IMR-90 (cell line): ENCODE measurements at regions not wholly inside any gene's neighbourhood (a gene's known extent, or its start where the extent isn't known, plus 50 kb on each side); places are given as distances from the start of the nearest gene placed in this dataset.

ENCODE experiments used
- ATAC-seq: fragments of 200-7000 bp; cut with Tn5 transposase; 2 replicates; pipeline ENCODE4 v1.9.1; 2020; ENCODE audit warnings: low read depth, mild to moderate bottlenecking, moderate library complexity
- BruUV-seq: library from RNA; stranded (reverse); fragments of 400-500 nt; replicated peaks from 2 replicates; lab custom pipeline; 2021; lab: Mats Ljungman, UMichigan
- CTCF ChIA-PET: fragments of 300-600 bp; formaldehyde crosslinking; extraction: SDS; loops from one replicate; lab custom pipeline; 2021; ENCODE audit warnings: antibody characterized with exemption; lab: Yijun Ruan, JAX
- POLR2A ChIA-PET: fragments of 300-600 bp; sonication (Branson Sonifier 250); formaldehyde crosslinking; loops from one replicate; lab custom pipeline; 2022; ENCODE audit warnings: antibody characterized with exemption; ENCODE audit not compliant: unreplicated experiment; lab: Charles Lee
- DNase-seq: peaks from one replicate; pipeline ENCODE4 v3.0.0; 2013
- H2AFZ ChIP-seq: replicated peaks from 2 replicates; pipeline ENCODE3; 2013; ENCODE audit warnings: low read length, mild to moderate bottlenecking; ENCODE audit not compliant: poor library complexity
- H2AK5ac ChIP-seq: 2 replicates; pipeline ENCODE4 v1.6.1; 2013; ENCODE audit warnings: low read depth, low read length, inconsistent platforms
- H2AK9ac ChIP-seq: replicated peaks from 2 replicates; pipeline ENCODE3; 2013; ENCODE audit warnings: mild to moderate bottlenecking, low read depth, low read length, moderate library complexity; ENCODE audit not compliant: poor library complexity
- H2BK120ac ChIP-seq: 2 replicates; pipeline ENCODE4 v1.6.1; 2013; ENCODE audit warnings: low read depth, low read length, inconsistent platforms
- H2BK15ac ChIP-seq: 3 replicates; pipeline ENCODE4 v1.6.1; 2013; ENCODE audit warnings: low read depth, low read length, inconsistent platforms
- H2BK20ac ChIP-seq: 2 replicates; pipeline ENCODE4 v1.6.1; 2013; ENCODE audit warnings: low read depth, mild to moderate bottlenecking, inconsistent platforms, low read length, moderate library complexity
- H2BK5ac ChIP-seq: 2 replicates; pipeline ENCODE4 v1.6.1; 2013; ENCODE audit warnings: mild to moderate bottlenecking, low read depth, low read length, inconsistent platforms; ENCODE audit not compliant: poor library complexity, severe bottlenecking
- H3K14ac ChIP-seq: replicated peaks from 2 replicates; pipeline ENCODE4 v1.6.1; 2013; ENCODE audit warnings: low read depth, low read length, inconsistent platforms
- H3K18ac ChIP-seq: 2 replicates; pipeline ENCODE4 v1.6.1; 2013; ENCODE audit warnings: low read depth, low read length, control low read depth
- H3K23ac ChIP-seq: 2 replicates; pipeline ENCODE4 v1.6.1; 2013; ENCODE audit warnings: low read depth, low read length, inconsistent platforms
- H3K27ac ChIP-seq: 2 replicates; pipeline ENCODE4 v1.5.1; 2013; ENCODE audit warnings: mild to moderate bottlenecking, control low read depth, low read length; ENCODE audit not compliant: insufficient read depth
- H3K27me3 ChIP-seq: 2 replicates; pipeline ENCODE4 v1.6.1; 2013; ENCODE audit warnings: low read length; ENCODE audit not compliant: control insufficient read depth, insufficient read depth
- H3K36me3 ChIP-seq: 2 replicates; pipeline ENCODE4 v1.6.1; 2013; ENCODE audit warnings: low read length, mixed read lengths; ENCODE audit not compliant: control insufficient read depth, insufficient read depth
- H3K4ac ChIP-seq: 2 replicates; pipeline ENCODE4 v1.6.1; 2013; ENCODE audit warnings: low read depth, low read length, inconsistent platforms
- H3K4me1 ChIP-seq: 2 replicates; pipeline ENCODE4 v1.6.1; 2013; ENCODE audit warnings: low read length, mixed read lengths; ENCODE audit not compliant: control insufficient read depth, insufficient read depth
- H3K4me2 ChIP-seq: 2 replicates; pipeline ENCODE4 v1.6.1; 2013; ENCODE audit warnings: low read depth, mild to moderate bottlenecking, control low read depth, low read length, moderate library complexity
- H3K4me3 ChIP-seq: 2 replicates; pipeline ENCODE4 v1.5.1; 2013; ENCODE audit warnings: low read depth, mild to moderate bottlenecking, control low read depth, low read length, moderate library complexity; ENCODE audit not compliant: insufficient read depth
- H3K56ac ChIP-seq: 2 replicates; pipeline ENCODE4 v1.6.1; 2013; ENCODE audit warnings: low read length, inconsistent platforms; ENCODE audit not compliant: insufficient read depth; ENCODE audit errors: extremely low read depth
- H3K79me1 ChIP-seq, 2 experiments: 2 replicates each; pipeline ENCODE4 v1.6.1; 2013; ENCODE audit warnings: low read length in 2 of 2, inconsistent platforms in 1 of 2, low read depth in 1 of 2
- H3K9ac ChIP-seq: 2 replicates; pipeline ENCODE4 v1.6.1; 2013; ENCODE audit warnings: low read depth, low read length, control low read depth
- H3K9me1 ChIP-seq: 2 replicates; pipeline ENCODE4 v1.6.1; 2013; ENCODE audit warnings: low read length, inconsistent platforms; ENCODE audit not compliant: insufficient read depth
- H3K9me3 ChIP-seq: 2 replicates; pipeline ENCODE4 v1.6.1; 2013; ENCODE audit warnings: low read length; ENCODE audit not compliant: control insufficient read depth, insufficient read depth
- H4K20me1 ChIP-seq: 2 replicates; pipeline ENCODE4 v1.6.1; 2013; ENCODE audit warnings: low read length, inconsistent platforms; ENCODE audit not compliant: insufficient read depth
- H4K5ac ChIP-seq: 2 replicates; pipeline ENCODE4 v1.6.1; 2013; ENCODE audit warnings: mild to moderate bottlenecking, low read depth, low read length, control low read depth
- H4K8ac ChIP-seq, 2 experiments: 2 replicates each; pipeline ENCODE4 v1.6.1; 2013; ENCODE audit warnings: low read depth in 2 of 2, low read length in 2 of 2, control low read depth in 1 of 2, inconsistent platforms in 1 of 2
- H4K91ac ChIP-seq: 2 replicates; pipeline ENCODE4 v1.6.1; 2013; ENCODE audit warnings: low read depth, low read length, inconsistent platforms; ENCODE audit not compliant: insufficient read depth
- BHLHE40 ChIP-seq: fragments of 150-350 bp; IDR thresholded peaks from 2 replicates; pipeline ENCODE4 v1.6.1; 2016; ENCODE audit warnings: mild to moderate bottlenecking, low read depth, low read length
- CHD1 ChIP-seq: IDR thresholded peaks from 2 replicates; pipeline ENCODE4 v1.6.1; 2012; ENCODE audit warnings: low read depth, low read length, improper control_type of control experiment
- POLR2A ChIP-seq: IDR thresholded peaks from 2 replicates; pipeline ENCODE4 v1.6.1; 2012; ENCODE audit warnings: mild to moderate bottlenecking, low read depth, low read length
- WGBS, 2 experiments: methylation state at CpG; one replicate each; pipeline versions ENCODE4 v1.1.5 to v1.1.7; 2013; ENCODE audit warnings: missing lambda C conversion rate in 2 of 2; ENCODE audit not compliant: insufficient read length in 1 of 2; ENCODE audit errors: extremely low coverage in 2 of 2; 5-methylcytosine and 5-hydroxymethylcytosine counted together
- dilution Hi-C: fragments of 300-500 bp; cut with HindIII; formaldehyde crosslinking; loops from one replicate; pipeline ENCODE4 v1.14.3; 2018; ENCODE audit warnings: low sequenced_read_pairs; ENCODE audit not compliant: unreplicated experiment
- in situ Hi-C: fragments of 300-500 bp; cut with MboI; formaldehyde crosslinking; loops from 3 replicates; pipeline ENCODE4 v1.14.3; 2019; ENCODE audit warnings: low sequenced_read_pairs, inconsistent platforms, mixed read lengths
- intact Hi-C: fragments of 100-400 bp; cut with micrococcal nuclease; formaldehyde crosslinking; loops from 2 replicates; pipeline ENCODE4 v1.10.0; 2022
- TF ChIP-seq, protein P1 (sequence below): conservative IDR thresholded peaks from 2 replicates; pipeline ENCODE4 v1.5.1; 2012; ENCODE audit warnings: mild to moderate bottlenecking, low read depth, low read length, improper control_type of control experiment

DNA sequence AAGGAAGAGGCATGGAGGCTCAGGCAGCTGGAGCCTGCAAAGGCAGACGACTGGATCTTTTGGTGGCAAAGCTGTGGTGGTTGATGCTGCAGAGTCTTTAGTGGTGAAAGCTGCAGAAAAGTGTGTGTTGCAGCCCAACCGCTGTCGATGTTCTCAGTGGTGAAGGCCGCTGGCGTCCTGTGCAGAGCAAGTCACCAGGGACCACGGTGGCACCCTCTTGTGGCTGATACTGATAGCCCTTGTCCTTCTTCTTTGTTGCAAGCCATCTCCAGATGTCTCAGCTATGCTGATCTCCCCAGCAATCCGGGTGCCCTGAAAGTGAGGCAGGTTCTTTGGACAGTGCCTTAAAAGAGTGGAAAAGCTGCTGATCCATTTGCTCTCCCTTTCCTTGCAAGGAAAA is 610.9 kb upstream of the PCDH9 start:
- Histone ChIP-seq H3K56ac (no peak overlapping the region), H2AK5ac (no peak overlapping the region), H3K36me3 (no peaks in the 10 kb centered on the region), H3K9me1 (no peaks in the 10 kb centered on the region), H3K18ac (no peak overlapping the region), H2BK15ac (no peak overlapping the region), H4K5ac (no peak overlapping the region), H3K4ac (no peak overlapping the region), H3K23ac (no peak overlapping the region), H3K4me1 (no peaks in the 10 kb centered on the region), H3K9ac (no peak overlapping the region), H2BK120ac (no peak overlapping the region), H3K27ac (no peak overlapping the region), H4K20me1 (no peaks in the 10 kb centered on the region), H3K14ac (no peak overlapping the region), H3K27me3 (no peaks in the 10 kb centered on the region), H2BK20ac (no peak overlapping the region), H2AFZ (no peak overlapping the region), H4K8ac (no peak overlapping the region), H2BK5ac (no peak overlapping the region), H3K4me3 (no peak overlapping the region), H3K4me2 (no peak overlapping the region), H3K9me3 (peaks cover 9% of the 10 kb centered on the region), H3K79me1 (no peaks in the 10 kb centered on the region), H4K91ac (no peak overlapping the region), H2AK9ac (no peak overlapping the region)
- DNase-seq (no peak), ATAC-seq (no peak)
- in situ Hi-C loops = no loop called here
- ChIA-PET POLR2A (no interaction called here), CTCF (no interaction called here)
- 88% methylated on average over 3 of the region's 7 CpGs; no CpG with 5 or more reads in 1 of the 2 experiments for WGBS, 2 experiments
- BruUV-seq = no TSS peak
- intact Hi-C loops = no loop called here
- TF ChIP-seq POLR2A (no peak), BHLHE40 (no peak), CHD1 (no peak)
- TF ChIP-seq, protein P1, sequence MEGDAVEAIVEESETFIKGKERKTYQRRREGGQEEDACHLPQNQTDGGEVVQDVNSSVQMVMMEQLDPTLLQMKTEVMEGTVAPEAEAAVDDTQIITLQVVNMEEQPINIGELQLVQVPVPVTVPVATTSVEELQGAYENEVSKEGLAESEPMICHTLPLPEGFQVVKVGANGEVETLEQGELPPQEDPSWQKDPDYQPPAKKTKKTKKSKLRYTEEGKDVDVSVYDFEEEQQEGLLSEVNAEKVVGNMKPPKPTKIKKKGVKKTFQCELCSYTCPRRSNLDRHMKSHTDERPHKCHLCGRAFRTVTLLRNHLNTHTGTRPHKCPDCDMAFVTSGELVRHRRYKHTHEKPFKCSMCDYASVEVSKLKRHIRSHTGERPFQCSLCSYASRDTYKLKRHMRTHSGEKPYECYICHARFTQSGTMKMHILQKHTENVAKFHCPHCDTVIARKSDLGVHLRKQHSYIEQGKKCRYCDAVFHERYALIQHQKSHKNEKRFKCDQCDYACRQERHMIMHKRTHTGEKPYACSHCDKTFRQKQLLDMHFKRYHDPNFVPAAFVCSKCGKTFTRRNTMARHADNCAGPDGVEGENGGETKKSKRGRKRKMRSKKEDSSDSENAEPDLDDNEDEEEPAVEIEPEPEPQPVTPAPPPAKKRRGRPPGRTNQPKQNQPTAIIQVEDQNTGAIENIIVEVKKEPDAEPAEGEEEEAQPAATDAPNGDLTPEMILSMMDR = no peak
- dilution Hi-C loops = no loop called here
